ENCODE measurements at regions not wholly inside any gene's neighbourhood (a gene's known extent, or its start where the extent isn't known, plus 50 kb on each side); places are given as distances from the start of the nearest gene placed in this dataset.
A peak's percentile ranks its signal among the peaks of the same experiment; 100 is the strongest.

- H4K20me1 ChIP-seq (ENCODE audit: insufficient read depth, poor library complexity, severe bottlenecking) = no peaks in the 10 kb centered on the region
- H3K27ac ChIP-seq = no peak overlapping the region
- H3K4me2 ChIP-seq = no peak overlapping the region
- no peaks in the 10 kb centered on the region for H3K36me3 ChIP-seq (replicated peaks; ENCODE audit: insufficient read depth, low read depth)
- no peaks in the 10 kb centered on the region for H3K4me1 ChIP-seq (ENCODE audit: insufficient read depth)
- WGBS (ENCODE audit: low lambda C conversion rate, missing lambda C conversion rate) = 75% methylated on average over 2 of the region's 2 CpGs
- H3K79me2 ChIP-seq = no peaks in the 10 kb centered on the region
- H3K9me3 ChIP-seq (ENCODE audit: low read depth) = no peaks in the 10 kb centered on the region
- DNase-seq (ENCODE audit: low spot score) = no peak
- H3K4me3 ChIP-seq = no peak overlapping the region
- no peaks in the 10 kb centered on the region for H3K9me2 ChIP-seq (replicated peaks; ENCODE audit: insufficient read depth)
- no peak overlapping the region for H2AFZ ChIP-seq
- TF ChIP-seq CTCF (IDR thresholded peaks at IDR 0.05; ENCODE audit: poor library complexity) = no peak
- TF ChIP-seq EZH2phosphoT487 (IDR thresholded peaks at IDR 0.05; ENCODE audit: low read depth, severe bottlenecking, unreplicated experiment) = no peak
- TF ChIP-seq EZH2 (IDR thresholded peaks at IDR 0.05; ENCODE audit: borderline replicate concordance) = no peak
- peaks cover 12% of the 10 kb centered on the region for H3K27me3 ChIP-seq
These were observed 504.2 kb upstream of the SALL1 start for GRCh38 chr16:51655249-51655648.

DNA sequence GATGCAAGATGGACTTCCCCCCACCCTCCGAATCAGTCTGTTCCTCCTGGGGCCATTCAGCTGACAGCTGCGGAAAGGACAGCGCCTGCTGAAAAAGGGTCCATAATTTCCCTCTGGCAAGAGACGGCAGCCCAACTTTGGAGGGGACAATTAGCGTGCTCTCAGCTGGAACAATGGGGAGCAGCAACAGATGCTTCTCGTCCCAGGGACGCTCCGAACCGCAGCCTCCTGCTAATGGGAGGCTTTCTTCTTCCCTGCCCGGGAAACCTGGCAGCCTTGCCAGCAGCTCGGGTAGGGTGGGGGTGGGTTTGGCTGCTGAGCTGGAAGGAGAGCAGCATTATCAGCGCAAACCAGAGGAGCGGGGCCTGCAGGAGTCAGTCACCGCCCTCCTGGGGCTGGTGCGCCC is 500.0 kb upstream of the SALL1 start:
- no peaks in the 10 kb centered on the region for H3K4me1 ChIP-seq (ENCODE audit: insufficient read depth)
- no peaks in the 10 kb centered on the region for H3K79me2 ChIP-seq
- H2AFZ ChIP-seq = no peak overlapping the region
- H4K20me1 ChIP-seq (ENCODE audit: insufficient read depth, poor library complexity, severe bottlenecking) = no peaks in the 10 kb centered on the region
- H3K9me2 ChIP-seq (replicated peaks; ENCODE audit: insufficient read depth) = no peaks in the 10 kb centered on the region
- WGBS (ENCODE audit: low lambda C conversion rate, missing lambda C conversion rate) = 58% methylated on average over 15 of the region's 15 CpGs
- no peaks in the 10 kb centered on the region for H3K27me3 ChIP-seq
- H3K36me3 ChIP-seq (replicated peaks; ENCODE audit: insufficient read depth, low read depth) = no peaks in the 10 kb centered on the region
- H3K4me3 ChIP-seq = no peak overlapping the region
- no peak overlapping the region for H3K4me2 ChIP-seq
- no peak for TF ChIP-seq EZH2 (IDR thresholded peaks at IDR 0.05; ENCODE audit: borderline replicate concordance)
- TF ChIP-seq EZH2phosphoT487 (IDR thresholded peaks at IDR 0.05; ENCODE audit: low read depth, severe bottlenecking, unreplicated experiment) = no peak
- TF ChIP-seq CTCF (IDR thresholded peaks at IDR 0.05; ENCODE audit: poor library complexity) = no peak
- no peaks in the 10 kb centered on the region for H3K9me3 ChIP-seq (ENCODE audit: low read depth)
- H3K27ac ChIP-seq = no peak overlapping the region
- DNase-seq (ENCODE audit: low spot score) = peak; percentile 14

DNA sequence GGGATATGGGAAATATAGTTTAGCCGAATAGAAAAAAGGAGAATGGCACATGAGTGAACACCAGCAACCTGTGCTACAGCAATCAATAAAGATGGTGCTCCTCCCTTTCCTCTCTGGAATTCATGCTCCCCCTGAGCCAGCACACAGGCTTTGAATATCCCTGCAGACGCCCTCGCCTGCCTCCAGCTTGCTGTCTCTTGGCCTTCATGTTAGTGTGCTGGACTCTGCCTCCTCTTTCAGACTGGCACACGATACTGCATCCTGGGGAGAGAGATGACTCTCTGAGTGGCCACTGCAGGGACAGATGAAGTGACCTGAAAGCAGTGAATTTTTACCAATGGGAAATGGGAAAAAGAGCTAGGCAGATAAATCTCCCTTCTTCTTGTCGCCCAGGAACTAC is 498.6 kb upstream of the SALL1 start:
- Histone ChIP-seq H3K4me2 (no peak overlapping the region), H3K9me3 (ENCODE audit: low read depth) (no peaks in the 10 kb centered on the region), H4K20me1 (ENCODE audit: insufficient read depth, poor library complexity, severe bottlenecking) (no peaks in the 10 kb centered on the region), H3K4me3 (no peak overlapping the region), H2AFZ (no peak overlapping the region), H3K27ac (no peak overlapping the region), H3K4me1 (ENCODE audit: insufficient read depth) (no peaks in the 10 kb centered on the region), H3K36me3 (replicated peaks; ENCODE audit: insufficient read depth, low read depth) (no peaks in the 10 kb centered on the region), H3K27me3 (no peaks in the 10 kb centered on the region), H3K9me2 (replicated peaks; ENCODE audit: insufficient read depth) (no peaks in the 10 kb centered on the region), H3K79me2 (no peaks in the 10 kb centered on the region)
- no peak for DNase-seq (ENCODE audit: low spot score)
- 90% methylated on average over 5 of the region's 5 CpGs for WGBS (ENCODE audit: low lambda C conversion rate, missing lambda C conversion rate)
- TF ChIP-seq CTCF (IDR thresholded peaks at IDR 0.05; ENCODE audit: poor library complexity) (no peak), EZH2 (IDR thresholded peaks at IDR 0.05; ENCODE audit: borderline replicate concordance) (no peak), EZH2phosphoT487 (IDR thresholded peaks at IDR 0.05; ENCODE audit: low read depth, severe bottlenecking, unreplicated experiment) (no peak)

DNA sequence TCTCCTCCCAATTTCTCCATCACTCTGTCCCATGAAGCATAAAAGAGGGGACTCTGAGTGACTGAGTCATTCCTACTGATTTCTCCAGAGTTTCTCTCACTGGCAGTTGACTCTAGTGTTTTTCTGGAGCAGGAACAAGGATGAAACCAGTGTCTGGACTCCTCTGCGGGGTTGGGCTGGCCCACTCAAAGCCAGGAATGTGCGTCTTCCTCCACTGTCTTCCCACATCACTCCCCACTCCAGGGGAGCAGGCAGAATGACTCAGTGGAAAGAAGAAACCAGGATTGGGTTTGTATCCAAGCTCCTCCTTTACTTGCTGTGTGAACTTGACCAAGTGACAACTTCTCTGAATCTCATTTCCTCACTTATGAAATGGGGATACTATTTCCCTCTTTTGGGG is 497.5 kb upstream of the SALL1 start:
- Histone ChIP-seq H3K27ac (no peak overlapping the region), H4K20me1 (ENCODE audit: insufficient read depth, poor library complexity, severe bottlenecking) (no peaks in the 10 kb centered on the region), H3K4me1 (ENCODE audit: insufficient read depth) (no peaks in the 10 kb centered on the region), H3K4me2 (no peak overlapping the region), H3K27me3 (no peaks in the 10 kb centered on the region), H3K4me3 (no peak overlapping the region), H3K79me2 (no peaks in the 10 kb centered on the region), H3K9me2 (replicated peaks; ENCODE audit: insufficient read depth) (no peaks in the 10 kb centered on the region), H3K9me3 (ENCODE audit: low read depth) (no peaks in the 10 kb centered on the region), H3K36me3 (replicated peaks; ENCODE audit: insufficient read depth, low read depth) (no peaks in the 10 kb centered on the region), H2AFZ (no peak overlapping the region)
- TF ChIP-seq EZH2 (IDR thresholded peaks at IDR 0.05; ENCODE audit: borderline replicate concordance) = no peak
- TF ChIP-seq EZH2phosphoT487 (IDR thresholded peaks at IDR 0.05; ENCODE audit: low read depth, severe bottlenecking, unreplicated experiment) = no peak
- WGBS (ENCODE audit: low lambda C conversion rate, missing lambda C conversion rate) = 84% methylated on average over 2 of the region's 2 CpGs
- DNase-seq (ENCODE audit: low spot score) = no peak
